K562 (cell line): ENCODE measurements at regions not wholly inside any gene's neighbourhood (a gene's known extent, or its start where the extent isn't known, plus 50 kb on each side); places are given as distances from the start of the nearest gene placed in this dataset.

Experiments
- ATAC-seq: fragments of 200-7000 bp; cut with Tn5 transposase; 3 replicates; pipeline ENCODE4 v1.9.1; 2020; ENCODE audit warnings: moderate library complexity
- BruUV-seq: library from RNA; stranded (reverse); fragments of 400-500 nt; replicated peaks from 2 replicates; lab custom pipeline; 2021; lab: Mats Ljungman, UMichigan
- CTCF ChIA-PET: fragments of 300-600 bp; formaldehyde crosslinking; extraction: SDS; loops from one replicate; lab custom pipeline; 2021; ENCODE audit warnings: low intra/inter-chr PET ratio; lab: Yijun Ruan, JAX
- POLR2A ChIA-PET: fragments of 300-600, 350-650 bp; sonication (Branson Sonifier 250); formaldehyde crosslinking; extraction: SDS; loops from one replicate; lab custom pipeline; 2021; ENCODE audit warnings: antibody characterized with exemption, inconsistent platforms; lab: Yijun Ruan, JAX
- DNase-seq, 4 experiments: peaks; one replicate each; pipeline versions ENCODE4 v3.0.0 to v3.0.0-alpha.2; 2011 to 2018; ENCODE audit warnings: low spot score in 3 of 4, mixed read lengths in 3 of 4; ENCODE audit errors: extremely low read depth in 1 of 4
- FAIRE-seq: peaks from 2 replicates; lab custom pipeline; 2011; peaks lifted over from hg19 to GRCh38; lab: Jason Lieb, UNC
- H2AFZ ChIP-seq: 2 replicates; pipeline ENCODE4 v1.6.0; 2011; ENCODE audit warnings: low read depth, low read length, control low read depth, inconsistent platforms
- H3K27ac ChIP-seq: fragments of 200-600 bp; 3 replicates; pipeline ENCODE4 v1.8.0; 2011; ENCODE audit warnings: low read depth, mild to moderate bottlenecking, control low read depth, inconsistent platforms, low read length, moderate library complexity, mixed read lengths; ENCODE audit errors: extremely low read depth
- H3K27me3 ChIP-seq, 2 experiments: fragments of 300-600 bp in 1 of 2; 2 replicates in 1 of 2; 3 replicates in 1 of 2; pipeline versions ENCODE4 v1.6.0 to v1.8.0; 2011; ENCODE audit warnings: inconsistent platforms in 2 of 2, low read length in 2 of 2, mild to moderate bottlenecking in 1 of 2, mixed read lengths in 1 of 2, moderate library complexity in 1 of 2; ENCODE audit not compliant: control insufficient read depth in 2 of 2, insufficient read depth in 2 of 2
- H3K36me3 ChIP-seq: fragments of 300-600 bp; 3 replicates; pipeline ENCODE4 v1.8.0; 2011; ENCODE audit warnings: mild to moderate bottlenecking, low read length, inconsistent platforms; ENCODE audit not compliant: control insufficient read depth, insufficient read depth
- H3K4me1 ChIP-seq, 2 experiments: fragments of 200-600 bp in 1 of 2; replicated peaks in 1 of 2; 2 replicates in 1 of 2; 3 replicates in 1 of 2; pipeline versions ENCODE4 v1.5.1 to v1.8.0; 2011; ENCODE audit warnings: inconsistent platforms in 2 of 2, low read length in 2 of 2, mild to moderate bottlenecking in 1 of 2, mixed read lengths in 1 of 2, moderate library complexity in 1 of 2; ENCODE audit not compliant: control insufficient read depth in 2 of 2, insufficient read depth in 2 of 2
- H3K4me2 ChIP-seq: 2 replicates; pipeline ENCODE4 v1.6.1; 2011; ENCODE audit warnings: low read length, control low read depth, inconsistent platforms, mixed read lengths; ENCODE audit not compliant: insufficient read depth
- H3K4me3 ChIP-seq: fragments of 200-600 bp; sonication (generic), shearing (Covaris generic); 2 replicates; pipeline ENCODE4 v1.5.1; 2016; ENCODE audit warnings: control low read depth, inconsistent platforms
- H3K79me2 ChIP-seq: fragments of 200-600 bp; 3 replicates; pipeline ENCODE4 v1.8.0; 2011; ENCODE audit warnings: low read length, inconsistent platforms; ENCODE audit not compliant: control insufficient read depth, insufficient read depth
- H3K9ac ChIP-seq, 2 experiments: 2 replicates each; pipeline versions ENCODE4 v1.6.0 to v1.6.1; 2011; ENCODE audit warnings: low read depth in 2 of 2, low read length in 2 of 2, control low read depth in 1 of 2, inconsistent platforms in 1 of 2, mild to moderate bottlenecking in 1 of 2, mixed read lengths in 1 of 2; ENCODE audit not compliant: insufficient read depth in 1 of 2
- H3K9me1 ChIP-seq: one replicate; pipeline ENCODE4 v1.6.0; 2011; ENCODE audit warnings: inconsistent platforms, mild to moderate bottlenecking, low read length, moderate library complexity; ENCODE audit not compliant: control insufficient read depth, insufficient read depth
- H3K9me3 ChIP-seq: replicated peaks from 2 replicates; pipeline ENCODE4 v1.5.1; 2011; ENCODE audit warnings: low read depth, low read length, inconsistent platforms; ENCODE audit not compliant: control insufficient read depth, insufficient read depth
- H4K20me1 ChIP-seq: replicated peaks from 2 replicates; pipeline ENCODE4 v1.6.1; 2011; ENCODE audit warnings: low read length, inconsistent platforms, mixed read lengths; ENCODE audit not compliant: control insufficient read depth, insufficient read depth
- ARID1B ChIP-seq: fragments of 450-650 bp; IDR thresholded peaks from 2 replicates; pipeline ENCODE4 v1.6.1; 2016; ENCODE audit warnings: antibody characterized with exemption, mild to moderate bottlenecking, inconsistent platforms
- HNRNPLL ChIP-seq: fragments of 200-400 bp; formaldehyde crosslinking; IDR thresholded peaks from 2 replicates; pipeline ENCODE4 v1.6.1; 2017; ENCODE audit warnings: low read length, low read depth, mild to moderate bottlenecking; ENCODE audit not compliant: poor library complexity, severe bottlenecking
- LEF1 ChIP-seq: fragments of 450-650 bp; IDR thresholded peaks from 2 replicates; pipeline ENCODE4 v1.6.1; 2016; ENCODE audit warnings: mild to moderate bottlenecking
- MCM5 ChIP-seq: fragments of 450-650 bp; IDR thresholded peaks from 2 replicates; pipeline ENCODE4 v1.6.1; 2016; ENCODE audit warnings: low read depth
- MEIS2 ChIP-seq: fragments of 450-650 bp; IDR thresholded peaks from 2 replicates; pipeline ENCODE4 v1.6.1; 2014; ENCODE audit warnings: mild to moderate bottlenecking; ENCODE audit not compliant: partially characterized antibody
- MXI1 ChIP-seq: IDR thresholded peaks from 2 replicates; pipeline ENCODE4 v1.6.1; 2011; ENCODE audit warnings: low read depth, mild to moderate bottlenecking, improper control_type of control experiment, low read length
- NCOA1 ChIP-seq: fragments of 450-650 bp; IDR thresholded peaks from 2 replicates; pipeline ENCODE4 v1.6.1; 2016; ENCODE audit warnings: low read depth
- SETDB1 ChIP-seq: IDR thresholded peaks from one replicate; pipeline ENCODE4 v1.6.1; 2012; ENCODE audit warnings: low read length, control low read depth, inconsistent platforms
- SMAD2 ChIP-seq: fragments of 150-350 bp; IDR thresholded peaks from 2 replicates; pipeline ENCODE4 v1.6.1; 2014; ENCODE audit warnings: low read depth, mild to moderate bottlenecking, low read length
- SREBF1 ChIP-seq: fragments of 150-350 bp; IDR thresholded peaks from 2 replicates; pipeline ENCODE4 v1.6.1; 2014; ENCODE audit warnings: antibody characterized with exemption, low read depth, low read length, borderline replicate concordance
- ZNF316 ChIP-seq: fragments of 450-650 bp; IDR thresholded peaks from 2 replicates; pipeline ENCODE4 v1.6.1; 2016
- ZNF586 ChIP-seq: fragments of 450-650 bp; formaldehyde crosslinking; conservative IDR thresholded peaks from 2 replicates; pipeline ENCODE4 v1.4.0; 2020; ENCODE audit warnings: mild to moderate bottlenecking, moderate library complexity
- ZSCAN32 ChIP-seq: fragments of 450-650 bp; formaldehyde crosslinking; IDR thresholded peaks from 2 replicates; pipeline ENCODE4 v1.4.0; 2020; ENCODE audit warnings: mild to moderate bottlenecking, moderate library complexity
- WGBS: fragments of 100-300 bp; shearing (Covaris generic); methylation state at CpG from one replicate; pipeline ENCODE4 v1.1.6; 2016; ENCODE audit warnings: low coverage, mixed read lengths; ENCODE audit not compliant: insufficient coverage; ENCODE audit errors: missing lambda C conversion rate; 5-methylcytosine and 5-hydroxymethylcytosine counted together
- in situ Hi-C: fragments of 300-500 bp; cut with MboI; formaldehyde crosslinking; loops from 4 replicates; pipeline ENCODE4 v1.15.0; 2018; ENCODE audit warnings: inconsistent platforms, mixed read lengths
- intact Hi-C: fragments of 100-400 bp; cut with micrococcal nuclease; formaldehyde crosslinking; loops from 2 replicates; pipeline ENCODE4 v1.14.2; 2022
- TF ChIP-seq, protein P1 (sequence below): sonication (generic); formaldehyde crosslinking; IDR thresholded peaks from 2 replicates; pipeline ENCODE4 v1.8.0; 2022; ENCODE audit warnings: missing genetic modification reagents, mild to moderate bottlenecking, borderline replicate concordance
- TF ChIP-seq, protein P2 (sequence below): sonication (generic); formaldehyde crosslinking; IDR thresholded peaks from 2 replicates; pipeline ENCODE4 v1.8.0; 2023; ENCODE audit warnings: mild to moderate bottlenecking, missing genetic modification reagents
- TF ChIP-seq, protein P3 (sequence below): IDR thresholded peaks from 2 replicates; pipeline ENCODE4 v1.6.1; 2016; ENCODE audit warnings: missing genetic modification characterization, missing compliant biosample characterization

- TF ChIP-seq, protein P1, sequence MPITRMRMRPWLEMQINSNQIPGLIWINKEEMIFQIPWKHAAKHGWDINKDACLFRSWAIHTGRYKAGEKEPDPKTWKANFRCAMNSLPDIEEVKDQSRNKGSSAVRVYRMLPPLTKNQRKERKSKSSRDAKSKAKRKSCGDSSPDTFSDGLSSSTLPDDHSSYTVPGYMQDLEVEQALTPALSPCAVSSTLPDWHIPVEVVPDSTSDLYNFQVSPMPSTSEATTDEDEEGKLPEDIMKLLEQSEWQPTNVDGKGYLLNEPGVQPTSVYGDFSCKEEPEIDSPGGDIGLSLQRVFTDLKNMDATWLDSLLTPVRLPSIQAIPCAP (CRISPR knock-in tag) = no peak
- TF ChIP-seq MCM5 = no peak
- TF ChIP-seq LEF1 = no peak
- TF ChIP-seq MXI1 = no peak
- TF ChIP-seq SETDB1 = no peak
- TF ChIP-seq ARID1B = no peak
- no peak for TF ChIP-seq SREBF1
Observed at GRCh38 chr3:99534951-99535704, 103.3 kb upstream of the COL8A1 start (continued).

GRCh38 chr3:99532246-99532645 is 106.1 kb upstream of the COL8A1 start:
- FAIRE-seq = no peak
- no peaks in the 10 kb centered on the region for H3K4me1 ChIP-seq
- no peaks in the 10 kb centered on the region for H3K9me3 ChIP-seq
- H3K9ac ChIP-seq = no peak overlapping the region
- intact Hi-C loops = no loop called here
- BruUV-seq = no TSS peak
- H3K79me2 ChIP-seq = no peaks in the 10 kb centered on the region
- no peak overlapping the region for H3K4me2 ChIP-seq
- WGBS = 10% methylated on average over 2 of the region's 2 CpGs
- no peaks in the 10 kb centered on the region for H3K36me3 ChIP-seq
- no peak overlapping the region for H3K4me3 ChIP-seq
- peak; percentile 7 to 37 (median 18) for DNase-seq
- peak; percentile 81 for ATAC-seq
- H2AFZ ChIP-seq = no peak overlapping the region
- H3K27ac ChIP-seq = no peak overlapping the region
- no peaks in the 10 kb centered on the region for H4K20me1 ChIP-seq
- no peaks in the 10 kb centered on the region for H3K9me1 ChIP-seq
- no peaks in the 10 kb centered on the region for H3K27me3 ChIP-seq
- in situ Hi-C loops = no loop called here
- POLR2A ChIA-PET = no interaction called here
- CTCF ChIA-PET = no interaction called here
- no peak for TF ChIP-seq ZNF586 (CRISPR knock-in tag)
- no peak for TF ChIP-seq ZSCAN32
- no peak for TF ChIP-seq ZNF316
- TF ChIP-seq NCOA1 = no peak
- no peak for TF ChIP-seq MEIS2
- no peak for TF ChIP-seq HNRNPLL
- no peak for TF ChIP-seq SMAD2
- no peak for TF ChIP-seq MXI1
- TF ChIP-seq, protein P2, sequence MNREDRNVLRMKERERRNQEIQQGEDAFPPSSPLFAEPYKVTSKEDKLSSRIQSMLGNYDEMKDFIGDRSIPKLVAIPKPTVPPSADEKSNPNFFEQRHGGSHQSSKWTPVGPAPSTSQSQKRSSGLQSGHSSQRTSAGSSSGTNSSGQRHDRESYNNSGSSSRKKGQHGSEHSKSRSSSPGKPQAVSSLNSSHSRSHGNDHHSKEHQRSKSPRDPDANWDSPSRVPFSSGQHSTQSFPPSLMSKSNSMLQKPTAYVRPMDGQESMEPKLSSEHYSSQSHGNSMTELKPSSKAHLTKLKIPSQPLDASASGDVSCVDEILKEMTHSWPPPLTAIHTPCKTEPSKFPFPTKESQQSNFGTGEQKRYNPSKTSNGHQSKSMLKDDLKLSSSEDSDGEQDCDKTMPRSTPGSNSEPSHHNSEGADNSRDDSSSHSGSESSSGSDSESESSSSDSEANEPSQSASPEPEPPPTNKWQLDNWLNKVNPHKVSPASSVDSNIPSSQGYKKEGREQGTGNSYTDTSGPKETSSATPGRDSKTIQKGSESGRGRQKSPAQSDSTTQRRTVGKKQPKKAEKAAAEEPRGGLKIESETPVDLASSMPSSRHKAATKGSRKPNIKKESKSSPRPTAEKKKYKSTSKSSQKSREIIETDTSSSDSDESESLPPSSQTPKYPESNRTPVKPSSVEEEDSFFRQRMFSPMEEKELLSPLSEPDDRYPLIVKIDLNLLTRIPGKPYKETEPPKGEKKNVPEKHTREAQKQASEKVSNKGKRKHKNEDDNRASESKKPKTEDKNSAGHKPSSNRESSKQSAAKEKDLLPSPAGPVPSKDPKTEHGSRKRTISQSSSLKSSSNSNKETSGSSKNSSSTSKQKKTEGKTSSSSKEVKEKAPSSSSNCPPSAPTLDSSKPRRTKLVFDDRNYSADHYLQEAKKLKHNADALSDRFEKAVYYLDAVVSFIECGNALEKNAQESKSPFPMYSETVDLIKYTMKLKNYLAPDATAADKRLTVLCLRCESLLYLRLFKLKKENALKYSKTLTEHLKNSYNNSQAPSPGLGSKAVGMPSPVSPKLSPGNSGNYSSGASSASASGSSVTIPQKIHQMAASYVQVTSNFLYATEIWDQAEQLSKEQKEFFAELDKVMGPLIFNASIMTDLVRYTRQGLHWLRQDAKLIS (CRISPR knock-in tag) = no peak
- TF ChIP-seq, protein P3, sequence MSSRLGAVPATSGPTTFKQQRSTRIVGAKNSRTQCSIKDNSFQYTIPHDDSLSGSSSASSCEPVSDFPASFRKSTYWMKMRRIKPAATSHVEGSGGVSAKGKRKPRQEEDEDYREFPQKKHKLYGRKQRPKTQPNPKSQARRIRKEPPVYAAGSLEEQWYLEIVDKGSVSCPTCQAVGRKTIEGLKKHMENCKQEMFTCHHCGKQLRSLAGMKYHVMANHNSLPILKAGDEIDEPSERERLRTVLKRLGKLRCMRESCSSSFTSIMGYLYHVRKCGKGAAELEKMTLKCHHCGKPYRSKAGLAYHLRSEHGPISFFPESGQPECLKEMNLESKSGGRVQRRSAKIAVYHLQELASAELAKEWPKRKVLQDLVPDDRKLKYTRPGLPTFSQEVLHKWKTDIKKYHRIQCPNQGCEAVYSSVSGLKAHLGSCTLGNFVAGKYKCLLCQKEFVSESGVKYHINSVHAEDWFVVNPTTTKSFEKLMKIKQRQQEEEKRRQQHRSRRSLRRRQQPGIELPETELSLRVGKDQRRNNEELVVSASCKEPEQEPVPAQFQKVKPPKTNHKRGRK (tag) = no peak
